Vagina (tissue), 2 donors: ENCODE measurements at regions not wholly inside any gene's neighbourhood (a gene's known extent, or its start where the extent isn't known, plus 50 kb on each side); places are given as distances from the start of the nearest gene placed in this dataset.

Experiments
- CTCF ChIP-seq, 3 experiments: fragments of 450-650 bp in 2 of 3; fragments of 200-600 bp in 1 of 3; sonication (generic) in 1 of 3; IDR thresholded peaks; one replicate each; pipeline ENCODE4 v1.5.1; 2017 to 2019; ENCODE audit warnings: antibody characterized with exemption in 3 of 3, mild to moderate bottlenecking in 2 of 3, moderate library complexity in 2 of 3
- POLR2AphosphoS5 ChIP-seq, 2 donors: sonication (generic); formaldehyde crosslinking; IDR thresholded peaks; one replicate each; pipeline ENCODE4 v1.9.0; 2017; ENCODE audit warnings: antibody characterized with exemption in 2 of 2, mild to moderate bottlenecking in 2 of 2, low read depth in 1 of 2; ENCODE audit not compliant: insufficient read depth in 1 of 2

GRCh38 chr16:77536809-77537208 is 102.0 kb upstream of the ADAMTS18 start:
- TF ChIP-seq CTCF (IDR thresholded peaks at IDR 0.05) (no peak), POLR2AphosphoS5 (IDR thresholded peaks at IDR 0.05; ENCODE audit: insufficient read depth in 1 of 2, low read depth in 1 of 2) (no peak)
